DMS153 treated with DMSO at 0.1 percent for 48 hours (cell line): ENCODE measurements at regions not wholly inside any gene's neighbourhood (a gene's known extent, or its start where the extent isn't known, plus 50 kb on each side); places are given as distances from the start of the nearest gene placed in this dataset.
"Not testable (repeated sequence)": the region's sequence is repeated elsewhere in the genome, so short reads cannot be mapped to it uniquely, and the experiment has no call there.

ENCODE experiments used
- DNase-seq: peaks from one replicate; lab custom pipeline; 2025; ENCODE audit not compliant: unreplicated experiment; lab: John Stamatoyannopoulos, UW

GRCh38 chr7:17437586-17437985 lies 139.1 kb downstream of the AHR start:
- DNase-seq: no peak

GRCh38 chr7:17440025-17440784 lies 141.8 kb downstream of the AHR start:
- not testable (repeated sequence) for DNase-seq

- no peak for DNase-seq
These were observed 142.4 kb downstream of the AHR start for GRCh38 chr7:17440831-17441230.

- DNase-seq: no peak
These were observed 143.1 kb downstream of the AHR start for GRCh38 chr7:17441557-17441956.

- no peak for DNase-seq
These were observed 145.7 kb downstream of the AHR start for GRCh38 chr7:17444151-17444550.

- DNase-seq: no peak
These were observed 146.2 kb downstream of the AHR start for GRCh38 chr7:17444673-17445072.

GRCh38 chr7:17446340-17446739 lies 147.9 kb downstream of the AHR start:
- DNase-seq: no peak

GRCh38 chr7:17447728-17448478 lies 149.5 kb downstream of the AHR start:
- no peak for DNase-seq

- no peak for DNase-seq
These were observed 150.3 kb downstream of the AHR start for GRCh38 chr7:17448479-17449423.

- DNase-seq: no peak
These were observed 158.1 kb downstream of the AHR start for GRCh38 chr7:17456541-17456940.

GRCh38 chr7:17460001-17460400 lies 161.5 kb downstream of the AHR start:
- DNase-seq: no peak

GRCh38 chr7:17460665-17461064 lies 162.2 kb downstream of the AHR start:
- no peak for DNase-seq

- no peak for DNase-seq
These were observed 163.7 kb downstream of the AHR start for GRCh38 chr7:17462131-17462631.

- no peak for DNase-seq
These were observed 165.1 kb downstream of the AHR start for GRCh38 chr7:17463511-17464085.

- DNase-seq: no peak
These were observed 167.8 kb downstream of the AHR start for GRCh38 chr7:17466216-17466615.

- DNase-seq: no peak
These were observed 169.0 kb downstream of the AHR start for GRCh38 chr7:17467386-17467945.

- DNase-seq: no peak
These were observed 172.9 kb downstream of the AHR start for GRCh38 chr7:17471325-17471724.

GRCh38 chr7:17472518-17472917 lies 174.1 kb downstream of the AHR start:
- no peak for DNase-seq

- no peak for DNase-seq
These were observed 174.5 kb downstream of the AHR start for GRCh38 chr7:17472939-17473338.

- no peak for DNase-seq
These were observed 176.4 kb downstream of the AHR start for GRCh38 chr7:17474724-17475344.
